AG04450 (cell line): ENCODE measurements at regions not wholly inside any gene's neighbourhood (a gene's known extent, or its start where the extent isn't known, plus 50 kb on each side); places are given as distances from the start of the nearest gene placed in this dataset.

Experiments used
- CTCF ChIA-PET: fragments of 300-600, 350-600 bp; formaldehyde crosslinking; extraction: SDS; loops from one replicate; lab custom pipeline; 2022; ENCODE audit warnings: antibody characterized with exemption, inconsistent platforms; lab: Charles Lee
- POLR2A ChIA-PET: fragments of 350-600 bp; formaldehyde crosslinking; extraction: SDS; loops from one replicate; lab custom pipeline; 2021; ENCODE audit warnings: antibody characterized with exemption, inconsistent platforms; lab: Yijun Ruan, JAX
- DNase-seq: peaks from one replicate; pipeline ENCODE4 v3.0.0-alpha.2; 2011; ENCODE audit warnings: low read depth, low spot score
- H3K27ac ChIP-seq: one replicate; pipeline ENCODE4 v1.5.1; 2012; ENCODE audit warnings: low read depth, low read length, control low read depth
- H3K27me3 ChIP-seq: one replicate; pipeline ENCODE4 v1.6.0; 2012; ENCODE audit warnings: low read length; ENCODE audit not compliant: control insufficient read depth, insufficient read depth
- H3K4me3 ChIP-seq: 2 replicates; pipeline ENCODE4 v1.5.1; 2011; ENCODE audit warnings: mild to moderate bottlenecking, low read depth, low read length, control low read depth
- H3K9me3 ChIP-seq: 2 replicates; pipeline ENCODE4 v1.5.1; 2012; ENCODE audit warnings: low read length; ENCODE audit not compliant: control insufficient read depth, insufficient read depth
- CTCF ChIP-seq: IDR thresholded peaks from 2 replicates; pipeline ENCODE4 v1.5.1; 2011; ENCODE audit warnings: low read depth, low read length, control low read depth, inconsistent platforms

GRCh38 chr2:196230061-196230854 is 58.9 kb upstream of the STK17B start:
- ChIA-PET POLR2A (no interaction called here), CTCF (no interaction called here)
- H3K9me3 ChIP-seq, result no peaks in the 10 kb centered on the region
- TF ChIP-seq CTCF, result no peak
- no peak for DNase-seq
- H3K4me3 ChIP-seq, result no peak overlapping the region
- H3K27me3 ChIP-seq, result no peaks in the 10 kb centered on the region
- H3K27ac ChIP-seq, result no peak overlapping the region

GRCh38 chr2:196233021-196233804 is 61.8 kb upstream of the STK17B start:
- TF ChIP-seq CTCF, result no peak
- CTCF ChIA-PET, result interaction anchor here (0.7 to 2.8 kb wide), 7 partner anchors 11 to 221 kb away, joined by 3 to 9 read pairs (median 4); no protein-coding TSS in a partner anchor
- no peaks in the 10 kb centered on the region for H3K9me3 ChIP-seq
- peak overlapping the region; percentile 62 for H3K27ac ChIP-seq
- POLR2A ChIA-PET, result interaction anchor here (0.6 to 1.9 kb wide), 3 partner anchors 11 to 16 kb away, joined by 3 to 11 read pairs (median 4); no protein-coding TSS in a partner anchor
- no peaks in the 10 kb centered on the region for H3K27me3 ChIP-seq
- no peak overlapping the region for H3K4me3 ChIP-seq
- DNase-seq, result peak; percentile 62

- H3K27ac ChIP-seq, result no peak overlapping the region
- no peaks in the 10 kb centered on the region for H3K9me3 ChIP-seq
- no peak for DNase-seq
- H3K4me3 ChIP-seq, result no peak overlapping the region
- no peaks in the 10 kb centered on the region for H3K27me3 ChIP-seq
- TF ChIP-seq CTCF, result no peak
- POLR2A ChIA-PET, result interaction anchor here (0.6 to 1.9 kb wide), 3 partner anchors 12 to 45 kb away, joined by 3 to 11 read pairs (median 4); no protein-coding TSS in a partner anchor
- CTCF ChIA-PET, result interaction anchor here (0.7 to 2.8 kb wide), 6 partner anchors 29 to 591 kb away, joined by 3 to 9 read pairs (median 4); no protein-coding TSS in a partner anchor
Measured at GRCh38 chr2:196233805-196234475, 62.6 kb upstream of the STK17B start.

GRCh38 chr2:196234672-196235071 is 63.3 kb upstream of the STK17B start:
- no peaks in the 10 kb centered on the region for H3K27me3 ChIP-seq
- DNase-seq, result no peak
- ChIA-PET CTCF (interaction anchor here (0.7 to 2.8 kb wide), 4 partner anchors 30 to 590 kb away, joined by 3 to 9 read pairs (median 6); no protein-coding TSS in a partner anchor), POLR2A (interaction anchor here (1.0 to 1.4 kb wide), 2 partner anchors 14 to 44 kb away, joined by 4 read pairs; no protein-coding TSS in a partner anchor)
- no peak overlapping the region for H3K4me3 ChIP-seq
- no peak for TF ChIP-seq CTCF
- no peak overlapping the region for H3K27ac ChIP-seq
- no peaks in the 10 kb centered on the region for H3K9me3 ChIP-seq
